Esophagus muscularis mucosa (tissue), 3 donors: ENCODE measurements at regions not wholly inside any gene's neighbourhood (a gene's known extent, or its start where the extent isn't known, plus 50 kb on each side); places are given as distances from the start of the nearest gene placed in this dataset.

Experiments
- POLR2A ChIP-seq: fragments of 450-650 bp; IDR thresholded peaks from one replicate; pipeline ENCODE4 v1.6.1; 2017; ENCODE audit warnings: antibody characterized with exemption, moderate library complexity, mild to moderate bottlenecking, low read depth
- POLR2AphosphoS5 ChIP-seq, 2 donors: sonication (generic); formaldehyde crosslinking; IDR thresholded peaks; one replicate each; pipeline ENCODE4 v1.6.1; 2017; ENCODE audit warnings: antibody characterized with exemption in 2 of 2
- TF ChIP-seq, protein P1 (sequence below), 3 experiments: fragments of 200-600 bp in 2 of 3; fragments of 450-650 bp in 1 of 3; sonication (generic) in 2 of 3; IDR thresholded peaks; one replicate each; pipeline ENCODE4 v1.5.1; 2017 to 2019; ENCODE audit warnings: antibody characterized with exemption in 3 of 3, mild to moderate bottlenecking in 2 of 3, moderate library complexity in 1 of 3

DNA sequence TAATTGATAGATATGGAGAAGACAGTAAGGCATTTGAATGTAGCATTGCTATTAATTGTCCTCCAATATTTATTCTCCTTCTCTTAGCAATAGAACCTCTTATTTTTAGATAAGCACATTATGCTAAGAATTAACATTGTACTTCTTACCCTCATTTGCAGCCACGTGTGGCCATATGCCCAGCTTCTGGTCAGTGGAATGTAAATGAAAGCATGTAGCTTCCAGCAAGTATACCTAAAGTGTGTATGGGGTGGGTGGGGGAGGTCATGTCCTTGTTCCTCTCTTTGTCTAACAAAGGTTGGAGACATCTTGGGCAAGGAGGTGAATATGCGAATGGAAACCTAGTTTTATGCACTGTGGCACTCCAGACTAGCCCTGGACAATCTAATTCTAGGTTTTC lies 133.6 kb upstream of the HMCN1 start:
- TF ChIP-seq, protein P1, sequence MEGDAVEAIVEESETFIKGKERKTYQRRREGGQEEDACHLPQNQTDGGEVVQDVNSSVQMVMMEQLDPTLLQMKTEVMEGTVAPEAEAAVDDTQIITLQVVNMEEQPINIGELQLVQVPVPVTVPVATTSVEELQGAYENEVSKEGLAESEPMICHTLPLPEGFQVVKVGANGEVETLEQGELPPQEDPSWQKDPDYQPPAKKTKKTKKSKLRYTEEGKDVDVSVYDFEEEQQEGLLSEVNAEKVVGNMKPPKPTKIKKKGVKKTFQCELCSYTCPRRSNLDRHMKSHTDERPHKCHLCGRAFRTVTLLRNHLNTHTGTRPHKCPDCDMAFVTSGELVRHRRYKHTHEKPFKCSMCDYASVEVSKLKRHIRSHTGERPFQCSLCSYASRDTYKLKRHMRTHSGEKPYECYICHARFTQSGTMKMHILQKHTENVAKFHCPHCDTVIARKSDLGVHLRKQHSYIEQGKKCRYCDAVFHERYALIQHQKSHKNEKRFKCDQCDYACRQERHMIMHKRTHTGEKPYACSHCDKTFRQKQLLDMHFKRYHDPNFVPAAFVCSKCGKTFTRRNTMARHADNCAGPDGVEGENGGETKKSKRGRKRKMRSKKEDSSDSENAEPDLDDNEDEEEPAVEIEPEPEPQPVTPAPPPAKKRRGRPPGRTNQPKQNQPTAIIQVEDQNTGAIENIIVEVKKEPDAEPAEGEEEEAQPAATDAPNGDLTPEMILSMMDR (IDR thresholded peaks at IDR 0.05) = no peak
- TF ChIP-seq POLR2A = no peak
- TF ChIP-seq POLR2AphosphoS5 (IDR thresholded peaks at IDR 0.05) = no peak
